ENCODE measurements at regions not wholly inside any gene's neighbourhood (a gene's known extent, or its start where the extent isn't known, plus 50 kb on each side); places are given as distances from the start of the nearest gene placed in this dataset.
"Not testable (repeated sequence)": the region's sequence is repeated elsewhere in the genome, so short reads cannot be mapped to it uniquely, and the experiment has no call there.

- DNase-seq (ENCODE audit: low spot score); in situ Hi-C loops (cut with HindIII; ENCODE audit: low sequenced_read_pairs): not testable (repeated sequence)
Measured at GRCh38 chr1:66424530-66424929, 109.4 kb upstream of the SGIP1 start.

GRCh38 chr1:66426239-66426853, 107.6 kb upstream of the SGIP1 start:
- in situ Hi-C loops (cut with HindIII; ENCODE audit: low sequenced_read_pairs), result no loop called here
- DNase-seq (ENCODE audit: low spot score), result no peak

- DNase-seq (ENCODE audit: low spot score); in situ Hi-C loops (cut with HindIII; ENCODE audit: low sequenced_read_pairs): not testable (repeated sequence)
Measured at GRCh38 chr1:66430815-66431214, 103.1 kb upstream of the SGIP1 start.

- DNase-seq (ENCODE audit: low spot score), result no peak
- in situ Hi-C loops (cut with HindIII; ENCODE audit: low sequenced_read_pairs), result no loop called here
Measured at GRCh38 chr1:66431999-66432398, 102.0 kb upstream of the SGIP1 start.

- in situ Hi-C loops (cut with HindIII; ENCODE audit: low sequenced_read_pairs), result no loop called here
- DNase-seq (ENCODE audit: low spot score), result no peak
Measured at GRCh38 chr1:66433611-66434010, 100.3 kb upstream of the SGIP1 start.

- DNase-seq (ENCODE audit: low spot score), result no peak
- in situ Hi-C loops (cut with HindIII; ENCODE audit: low sequenced_read_pairs), result no loop called here
Measured at GRCh38 chr1:66434096-66434495, 99.9 kb upstream of the SGIP1 start.

GRCh38 chr1:66435541-66435940, 98.4 kb upstream of the SGIP1 start:
- DNase-seq (ENCODE audit: low spot score), result no peak
- in situ Hi-C loops (cut with HindIII; ENCODE audit: low sequenced_read_pairs), result no loop called here

GRCh38 chr1:66436378-66437135, 97.4 kb upstream of the SGIP1 start:
- in situ Hi-C loops (cut with HindIII; ENCODE audit: low sequenced_read_pairs), result no loop called here

GRCh38 chr1:66437136-66437401, 96.9 kb upstream of the SGIP1 start:
- no peak for DNase-seq (ENCODE audit: low spot score)
- in situ Hi-C loops (cut with HindIII; ENCODE audit: low sequenced_read_pairs), result no loop called here

More at GRCh38 chr1:66436378-66437135, 97.4 kb upstream of the SGIP1 start:
- no peak for DNase-seq (ENCODE audit: low spot score)

- DNase-seq (ENCODE audit: low spot score), result no peak
- in situ Hi-C loops (cut with HindIII; ENCODE audit: low sequenced_read_pairs), result no loop called here
Measured at GRCh38 chr1:66438062-66438461, 95.9 kb upstream of the SGIP1 start.

GRCh38 chr1:66438501-66438900, 95.5 kb upstream of the SGIP1 start:
- in situ Hi-C loops (cut with HindIII; ENCODE audit: low sequenced_read_pairs), result no loop called here
- no peak for DNase-seq (ENCODE audit: low spot score)

GRCh38 chr1:66439031-66439740, 94.8 kb upstream of the SGIP1 start:
- in situ Hi-C loops (cut with HindIII; ENCODE audit: low sequenced_read_pairs), result no loop called here
- DNase-seq (ENCODE audit: low spot score), result no peak

GRCh38 chr1:66443793-66444192, 90.2 kb upstream of the SGIP1 start:
- in situ Hi-C loops (cut with HindIII; ENCODE audit: low sequenced_read_pairs), result no loop called here
- no peak for DNase-seq (ENCODE audit: low spot score)

GRCh38 chr1:66444438-66445265, 89.3 kb upstream of the SGIP1 start:
- no peak for DNase-seq (ENCODE audit: low spot score)

GRCh38 chr1:66445492-66446181, 88.3 kb upstream of the SGIP1 start:
- in situ Hi-C loops (cut with HindIII; ENCODE audit: low sequenced_read_pairs), result no loop called here
- no peak for DNase-seq (ENCODE audit: low spot score)

More at GRCh38 chr1:66444438-66445265, 89.3 kb upstream of the SGIP1 start:
- in situ Hi-C loops (cut with HindIII; ENCODE audit: low sequenced_read_pairs), result no loop called here

GRCh38 chr1:66446261-66447001, 87.5 kb upstream of the SGIP1 start:
- peak; percentile 74 for DNase-seq (ENCODE audit: low spot score)
- in situ Hi-C loops (cut with HindIII; ENCODE audit: low sequenced_read_pairs), result no loop called here

- DNase-seq (ENCODE audit: low spot score), result no peak
- in situ Hi-C loops (cut with HindIII; ENCODE audit: low sequenced_read_pairs), result no loop called here
Measured at GRCh38 chr1:66450043-66450514, 83.9 kb upstream of the SGIP1 start.

GRCh38 chr1:66450847-66451246, 83.1 kb upstream of the SGIP1 start:
- no peak for DNase-seq (ENCODE audit: low spot score)
- in situ Hi-C loops (cut with HindIII; ENCODE audit: low sequenced_read_pairs), result no loop called here

Measured in G401 (cell line).